ENCODE measurements at regions not wholly inside any gene's neighbourhood (a gene's known extent, or its start where the extent isn't known, plus 50 kb on each side); places are given as distances from the start of the nearest gene placed in this dataset.

DNA sequence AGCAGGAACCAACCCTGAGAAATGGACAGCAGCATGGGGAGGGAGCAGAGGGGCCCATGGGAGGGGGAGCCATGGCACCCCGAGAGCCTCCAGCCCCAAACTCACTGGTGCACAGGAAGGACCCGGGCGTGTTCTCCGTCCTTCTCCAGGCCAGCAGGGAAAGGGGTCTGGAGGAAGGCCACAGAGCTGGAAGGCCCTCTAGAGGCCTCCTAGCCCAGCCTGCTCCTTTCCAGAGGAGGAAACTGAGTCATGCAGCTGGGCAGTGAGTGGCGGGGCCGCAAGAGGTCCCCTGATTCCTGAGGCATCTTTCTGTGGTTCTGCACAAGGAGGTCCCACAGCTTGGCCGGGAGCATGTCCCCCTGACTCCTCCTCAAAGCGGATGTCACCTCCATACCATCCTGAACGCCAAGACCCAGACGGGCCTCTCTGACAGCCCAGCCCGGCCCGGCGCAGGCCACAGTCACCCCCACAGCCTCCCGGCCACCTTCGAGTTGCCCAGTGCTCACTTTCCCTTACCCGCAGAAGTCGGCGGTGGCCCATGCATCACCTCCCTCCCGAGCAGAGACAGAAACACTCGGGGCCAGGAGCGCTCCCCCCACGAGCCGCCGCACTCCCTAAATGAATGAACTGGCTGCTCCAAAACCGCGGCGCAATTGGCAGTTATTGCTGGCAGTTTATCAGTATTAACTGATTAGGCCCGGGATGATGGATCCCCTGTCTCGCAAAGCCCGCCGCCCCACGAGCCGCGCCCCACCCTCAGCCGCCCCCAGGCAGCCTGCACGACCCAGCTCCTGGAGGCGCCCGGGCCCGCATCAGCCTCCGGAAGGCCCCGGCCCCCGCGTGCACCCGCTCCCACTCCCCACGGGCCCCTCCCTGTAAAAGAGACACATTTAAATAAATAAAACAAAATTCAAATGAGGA lies 272.5 kb downstream of the BUD13 start:
- TF ChIP-seq, protein P1, sequence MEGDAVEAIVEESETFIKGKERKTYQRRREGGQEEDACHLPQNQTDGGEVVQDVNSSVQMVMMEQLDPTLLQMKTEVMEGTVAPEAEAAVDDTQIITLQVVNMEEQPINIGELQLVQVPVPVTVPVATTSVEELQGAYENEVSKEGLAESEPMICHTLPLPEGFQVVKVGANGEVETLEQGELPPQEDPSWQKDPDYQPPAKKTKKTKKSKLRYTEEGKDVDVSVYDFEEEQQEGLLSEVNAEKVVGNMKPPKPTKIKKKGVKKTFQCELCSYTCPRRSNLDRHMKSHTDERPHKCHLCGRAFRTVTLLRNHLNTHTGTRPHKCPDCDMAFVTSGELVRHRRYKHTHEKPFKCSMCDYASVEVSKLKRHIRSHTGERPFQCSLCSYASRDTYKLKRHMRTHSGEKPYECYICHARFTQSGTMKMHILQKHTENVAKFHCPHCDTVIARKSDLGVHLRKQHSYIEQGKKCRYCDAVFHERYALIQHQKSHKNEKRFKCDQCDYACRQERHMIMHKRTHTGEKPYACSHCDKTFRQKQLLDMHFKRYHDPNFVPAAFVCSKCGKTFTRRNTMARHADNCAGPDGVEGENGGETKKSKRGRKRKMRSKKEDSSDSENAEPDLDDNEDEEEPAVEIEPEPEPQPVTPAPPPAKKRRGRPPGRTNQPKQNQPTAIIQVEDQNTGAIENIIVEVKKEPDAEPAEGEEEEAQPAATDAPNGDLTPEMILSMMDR (IDR thresholded peaks at IDR 0.05): no peak
- TF ChIP-seq ZFX (IDR thresholded peaks at IDR 0.05; ENCODE audit: borderline replicate concordance): no peak

Measured in 22Rv1 (cell line).